HG03097 (cell line): ENCODE measurements at regions not wholly inside any gene's neighbourhood (a gene's known extent, or its start where the extent isn't known, plus 50 kb on each side); places are given as distances from the start of the nearest gene placed in this dataset.

Experiments
- ATAC-seq: cut with Tn5 transposase; IDR thresholded peaks from one replicate; pipeline ENCODE4 v1.9.1; 2021; ENCODE audit not compliant: unreplicated experiment, low FRiP score

- ATAC-seq = no peak
These were observed 387.9 kb downstream of the BCOR start for GRCh38 chrX:39709812-39710211.

GRCh38 chrX:39710776-39711175, 387.0 kb downstream of the BCOR start:
- ATAC-seq = no peak

DNA sequence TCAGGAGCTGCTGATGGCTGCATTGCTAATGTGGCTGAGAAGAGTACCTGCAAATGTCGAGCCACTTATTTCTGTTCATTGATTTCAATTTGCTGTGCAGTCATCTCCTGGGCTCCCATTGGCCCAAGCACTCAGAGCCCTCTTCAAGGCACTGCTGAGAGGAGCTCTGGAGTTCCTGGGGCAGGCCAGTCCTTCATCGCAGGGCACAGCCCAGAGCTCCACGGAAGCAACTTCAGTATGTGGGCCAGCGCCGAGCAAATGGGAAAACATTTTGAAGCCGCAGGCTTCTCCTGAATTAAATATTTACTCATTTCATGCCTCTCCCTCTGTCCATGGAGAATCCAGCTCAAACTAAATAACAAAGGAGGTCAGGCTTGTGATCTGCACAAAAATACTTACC, 383.3 kb downstream of the BCOR start:
- no peak for ATAC-seq

- ATAC-seq = no peak
These were observed 381.4 kb downstream of the BCOR start for GRCh38 chrX:39716401-39716800.

- no peak for ATAC-seq
These were observed 380.8 kb downstream of the BCOR start for GRCh38 chrX:39716802-39717540.

GRCh38 chrX:39718981-39719380, 378.8 kb downstream of the BCOR start:
- no peak for ATAC-seq

DNA sequence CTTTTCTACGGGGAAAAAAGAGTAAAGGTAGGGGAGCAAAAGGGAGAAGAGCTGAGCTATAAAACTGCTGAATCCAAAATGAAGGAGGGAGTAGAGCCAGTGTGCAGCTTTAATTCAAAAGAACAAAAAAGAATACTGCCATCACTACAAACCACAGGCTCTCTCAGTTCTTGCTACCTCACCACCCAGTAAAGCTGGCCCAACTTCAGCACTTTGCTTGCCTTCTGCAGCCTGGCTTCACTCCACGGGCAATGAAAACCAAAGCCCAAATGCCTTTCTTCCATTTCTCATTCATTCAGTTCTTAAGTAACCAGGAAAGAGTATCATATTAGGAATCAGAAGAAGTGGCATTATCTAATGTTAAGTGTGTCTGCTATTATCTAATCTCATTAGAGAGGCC, 376.8 kb downstream of the BCOR start:
- no peak for ATAC-seq

- ATAC-seq = no peak
These were observed 376.0 kb downstream of the BCOR start for GRCh38 chrX:39721566-39722279.

DNA sequence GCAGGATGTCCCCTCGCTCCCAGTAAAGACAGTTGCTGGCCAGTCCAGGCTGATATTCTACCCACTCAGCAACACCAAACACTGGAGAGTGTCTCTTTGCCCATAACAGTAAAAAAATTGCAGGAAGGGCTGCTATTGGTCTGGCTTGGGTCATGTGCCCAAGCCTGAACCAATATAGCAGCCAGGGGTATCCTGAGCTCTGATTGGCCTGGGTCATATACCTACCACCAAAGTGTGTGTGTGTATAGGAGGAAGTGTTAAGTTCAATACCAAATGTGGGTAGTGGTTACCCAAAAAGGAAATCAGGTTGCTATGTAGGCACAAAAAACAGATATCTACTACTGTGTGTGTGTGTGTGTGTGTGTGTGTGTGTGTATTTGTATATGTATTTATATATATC, 373.2 kb downstream of the BCOR start:
- no peak for ATAC-seq

DNA sequence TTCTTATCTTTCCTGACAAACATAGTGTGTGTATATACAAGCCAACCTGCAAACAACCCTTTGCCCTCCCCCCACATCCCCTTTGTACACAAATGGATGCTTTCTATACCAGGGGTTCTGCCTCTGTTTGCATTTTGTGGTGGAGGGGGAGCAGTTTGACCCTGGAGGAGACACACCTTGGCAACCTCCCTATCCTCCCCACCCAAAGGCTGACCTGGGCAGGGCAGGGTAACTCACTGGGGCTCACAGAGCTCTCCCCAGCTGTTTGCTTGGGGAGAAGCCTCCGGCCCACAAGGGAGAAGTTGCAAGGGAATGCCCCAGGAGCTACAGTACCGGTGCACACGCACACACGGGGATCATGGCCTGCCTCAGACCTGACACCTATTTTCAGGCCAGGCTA, 372.6 kb downstream of the BCOR start:
- no peak for ATAC-seq

DNA sequence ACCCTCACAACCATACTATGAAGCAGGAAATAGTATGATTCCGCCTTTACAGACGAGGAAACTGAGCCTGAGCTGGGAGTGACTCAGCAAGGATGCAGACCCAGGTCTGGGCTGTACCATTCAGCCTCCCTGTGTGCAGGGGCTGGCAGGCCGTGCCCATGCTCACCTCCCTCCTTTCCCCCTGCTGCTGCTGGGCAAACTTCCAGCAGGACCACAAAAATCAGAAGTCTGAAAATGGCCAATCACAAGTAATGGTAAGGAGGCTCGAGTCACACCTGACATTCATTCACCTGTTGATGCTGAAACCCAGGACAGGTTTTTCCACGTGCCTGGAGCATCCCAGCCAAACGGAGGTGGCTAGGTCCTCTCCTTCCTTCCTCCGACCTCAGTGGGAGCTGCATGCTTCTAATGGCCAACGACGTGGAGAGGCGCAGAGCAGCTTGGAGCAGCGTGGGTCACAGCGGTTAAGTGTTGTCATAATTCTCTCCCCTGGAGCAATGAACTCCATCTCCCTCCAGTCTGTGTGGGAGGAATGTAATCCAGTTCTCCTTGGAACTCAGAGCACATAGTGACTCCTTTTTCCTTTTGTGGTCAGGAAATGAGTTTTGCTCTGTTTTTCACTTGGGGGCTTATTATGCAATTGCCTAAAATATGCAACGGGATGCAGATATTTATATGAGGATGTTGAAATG, 371.7 kb downstream of the BCOR start:
- no peak for ATAC-seq

DNA sequence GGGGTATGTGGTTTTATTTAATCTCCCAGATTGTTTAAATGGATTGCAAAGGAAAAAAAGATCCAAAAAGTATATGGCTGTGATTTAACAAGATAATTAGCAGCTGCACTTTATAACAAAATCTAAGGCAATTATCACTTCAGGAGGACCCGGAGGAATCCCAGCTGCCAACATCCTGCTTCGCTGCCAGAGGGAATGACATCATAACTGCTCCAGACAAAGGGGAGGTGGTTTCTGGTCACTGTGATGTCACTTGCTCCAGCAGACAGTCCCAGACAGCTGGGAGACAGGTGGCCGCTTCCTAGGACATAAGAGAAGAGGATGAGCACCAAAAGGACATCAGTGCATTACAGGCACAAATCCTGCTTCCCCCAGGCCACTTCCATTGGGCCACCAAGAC, 371.0 kb downstream of the BCOR start:
- ATAC-seq = no peak

DNA sequence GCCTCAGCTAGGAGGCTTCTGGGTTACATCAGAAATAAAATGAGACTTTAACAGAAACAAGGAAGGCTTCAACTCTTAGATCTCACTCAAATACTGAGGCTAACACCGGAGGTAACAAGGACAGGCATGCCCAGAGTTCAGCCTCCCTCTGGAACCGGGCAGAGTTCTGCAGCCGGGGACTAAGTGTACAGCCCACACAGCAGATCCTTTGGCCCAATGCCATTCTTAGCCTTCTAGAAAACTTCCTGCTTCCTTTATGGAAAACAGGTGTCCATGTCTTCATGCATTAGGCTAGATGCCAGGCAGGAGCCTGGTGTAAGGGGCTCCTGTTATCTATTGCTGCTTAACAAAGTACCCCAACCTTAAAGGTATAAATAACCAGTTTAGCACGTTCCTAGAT, 369.7 kb downstream of the BCOR start:
- no peak for ATAC-seq

GRCh38 chrX:39728852-39729598, 368.7 kb downstream of the BCOR start:
- no peak for ATAC-seq

- ATAC-seq = no peak
These were observed 367.6 kb downstream of the BCOR start for GRCh38 chrX:39729981-39730661.

DNA sequence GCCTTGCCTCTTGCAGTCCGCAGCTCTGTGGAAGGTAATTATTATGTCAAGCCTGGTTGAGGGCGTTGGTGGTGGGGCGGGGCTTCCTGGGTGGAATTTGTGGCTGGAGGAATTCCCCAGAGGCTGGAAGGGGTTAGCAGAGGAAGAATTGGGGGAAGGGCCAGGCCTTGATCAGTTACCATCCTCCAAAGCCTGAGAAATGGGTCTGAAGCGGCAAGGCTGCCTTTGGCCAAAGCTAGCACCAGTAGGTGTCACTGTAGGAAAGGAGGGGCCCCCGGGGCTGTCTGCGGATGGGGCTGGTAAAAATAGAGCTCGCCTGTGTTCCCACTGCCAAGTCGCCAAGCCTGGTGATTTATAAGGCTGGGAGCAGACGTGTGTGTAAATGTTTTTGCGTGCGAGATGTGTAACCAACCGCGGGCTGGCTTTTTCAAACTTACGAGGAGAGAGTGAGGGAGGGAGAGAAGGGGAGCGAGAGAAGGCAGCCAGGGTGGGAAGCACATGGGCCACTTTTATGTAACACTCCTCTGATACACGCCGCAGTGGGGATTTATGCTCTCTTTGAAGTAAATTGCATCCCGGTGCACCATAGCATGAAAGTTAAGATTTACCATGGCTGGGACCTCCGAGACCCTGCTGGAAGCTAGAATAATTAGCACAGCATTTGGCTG, 367.0 kb downstream of the BCOR start:
- ATAC-seq = no peak

DNA sequence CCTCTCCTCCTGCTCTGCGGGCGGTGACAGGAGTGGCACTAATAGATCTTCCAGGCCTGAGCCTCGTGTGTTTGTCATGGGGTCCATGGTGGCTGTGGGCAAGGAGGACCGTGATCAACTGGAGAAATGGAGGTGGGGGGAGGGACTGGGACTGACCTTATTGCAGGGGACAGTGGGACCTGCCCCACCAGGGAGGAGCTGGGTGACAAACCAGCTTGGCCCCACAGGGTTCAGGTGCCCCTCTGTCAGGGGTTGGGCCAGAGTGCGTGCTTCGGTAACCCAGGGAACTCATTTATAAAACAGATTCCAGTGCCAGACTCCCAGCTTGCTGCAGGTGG, 366.5 kb downstream of the BCOR start:
- ATAC-seq = no peak

DNA sequence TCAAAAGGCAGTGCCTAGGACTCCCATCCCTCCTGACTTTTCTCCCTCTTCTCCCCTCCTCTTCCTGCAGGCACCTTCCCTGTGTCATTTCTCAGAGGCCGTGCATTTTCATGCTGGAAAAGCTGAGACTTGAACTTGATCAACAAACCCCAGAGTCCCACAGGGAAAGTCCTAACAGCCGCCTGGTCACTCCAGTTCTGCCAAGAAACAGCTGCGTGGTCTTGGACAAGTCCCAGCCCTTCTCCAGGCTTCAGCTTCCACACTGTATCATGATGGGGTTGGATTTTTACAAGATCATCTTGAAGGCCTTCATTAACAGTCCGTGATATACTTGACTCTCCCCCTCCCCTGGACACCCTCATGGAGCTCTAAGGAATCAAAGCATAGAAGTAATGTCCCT, 366.0 kb downstream of the BCOR start:
- ATAC-seq = no peak

DNA sequence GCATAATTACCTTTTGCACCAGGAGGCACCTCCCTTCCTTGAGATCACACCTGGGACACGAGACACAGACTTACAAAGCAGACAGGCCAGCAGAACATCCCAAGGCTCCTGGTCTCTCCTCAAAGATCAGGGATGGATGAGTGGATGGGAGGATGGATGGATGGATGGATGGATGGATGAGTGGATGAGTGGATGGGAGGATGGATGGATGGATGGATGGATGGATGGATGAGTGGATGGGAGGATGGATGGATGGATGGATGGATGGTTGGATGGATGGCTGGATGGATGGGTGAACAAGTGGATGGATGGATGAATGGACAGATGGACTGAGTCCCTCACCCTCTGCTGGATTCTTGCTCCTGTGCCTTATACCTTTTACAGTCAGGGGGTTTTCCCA, 364.0 kb downstream of the BCOR start:
- ATAC-seq = no peak

DNA sequence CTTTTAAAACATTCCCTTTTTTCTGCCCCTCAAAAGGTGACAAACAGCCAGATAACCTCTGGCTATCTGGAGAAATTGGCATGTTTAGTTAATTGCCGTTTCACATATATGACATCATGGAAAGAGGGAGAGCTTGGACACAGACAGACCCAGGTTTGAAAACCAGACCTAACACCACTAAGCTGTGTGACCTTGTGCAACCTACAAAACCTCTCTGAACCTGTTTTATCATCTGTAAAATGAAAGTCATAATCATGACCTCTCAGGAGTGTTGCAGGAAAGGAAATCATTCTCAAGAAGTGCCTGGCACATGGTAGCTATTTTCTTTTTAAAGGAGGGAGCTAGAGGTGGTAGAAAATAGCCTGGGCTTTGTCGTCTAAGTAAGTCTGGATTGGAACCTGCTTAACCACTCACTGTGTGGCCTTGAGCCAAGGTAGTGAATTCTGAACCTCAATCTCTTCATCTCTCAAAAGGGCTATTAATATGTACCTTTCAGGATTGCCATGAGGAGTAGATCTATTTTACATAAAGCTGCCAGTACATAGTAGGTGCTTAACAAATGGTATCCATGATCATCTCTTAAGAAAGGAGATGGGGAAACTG, 363.5 kb downstream of the BCOR start:
- no peak for ATAC-seq
